ENCODE measurements at regions not wholly inside any gene's neighbourhood (a gene's known extent, or its start where the extent isn't known, plus 50 kb on each side); places are given as distances from the start of the nearest gene placed in this dataset.
A peak's percentile ranks its signal among the peaks of the same experiment; 100 is the strongest.

- no peak overlapping the region for H3K9ac ChIP-seq (ENCODE audit: low read length)
- no peaks in the 10 kb centered on the region for H4K20me1 ChIP-seq (ENCODE audit: insufficient read depth, low read length)
- TF ChIP-seq EZH2phosphoT487 (IDR thresholded peaks at IDR 0.05; ENCODE audit: low read depth) (no peak), CTCF (IDR thresholded peaks at IDR 0.05; ENCODE audit: low read depth, low read length) (no peak)
- no peak overlapping the region for H3K27ac ChIP-seq (ENCODE audit: low read length)
- H3K4me3 ChIP-seq (ENCODE audit: low read length) = no peak overlapping the region
- peaks cover 4% of the 10 kb centered on the region for H3K27me3 ChIP-seq (ENCODE audit: low read depth, low read length)
- H3K79me2 ChIP-seq (ENCODE audit: low read length) = no peaks in the 10 kb centered on the region
- H3K9me3 ChIP-seq (ENCODE audit: insufficient read depth, low read length) = no peaks in the 10 kb centered on the region
- no peak overlapping the region for H3K4me2 ChIP-seq (ENCODE audit: low read length)
- H3K36me3 ChIP-seq (replicated peaks; ENCODE audit: low read depth, low read length) = no peaks in the 10 kb centered on the region
- H2AFZ ChIP-seq (ENCODE audit: low read depth, low read length) = no peak overlapping the region
- H3K4me1 ChIP-seq (ENCODE audit: low read length) = peaks cover 10% of the 10 kb centered on the region
Measured at GRCh38 chr2:12277241-12278034, 439.3 kb upstream of the TRIB2 start.

GRCh38 chr2:12278217-12278750, 438.5 kb upstream of the TRIB2 start:
- no peaks in the 10 kb centered on the region for H3K9me3 ChIP-seq (ENCODE audit: insufficient read depth, low read length)
- no peak overlapping the region for H3K4me2 ChIP-seq (ENCODE audit: low read length)
- no peak overlapping the region for H3K4me3 ChIP-seq (ENCODE audit: low read length)
- no peaks in the 10 kb centered on the region for H3K79me2 ChIP-seq (ENCODE audit: low read length)
- no peak for TF ChIP-seq CTCF (IDR thresholded peaks at IDR 0.05; ENCODE audit: low read depth, low read length)
- TF ChIP-seq EZH2phosphoT487 (IDR thresholded peaks at IDR 0.05; ENCODE audit: low read depth) = no peak
- peaks cover 4% of the 10 kb centered on the region for H3K27me3 ChIP-seq (ENCODE audit: low read depth, low read length)
- no peak overlapping the region for H3K27ac ChIP-seq (ENCODE audit: low read length)
- no peak overlapping the region for H3K9ac ChIP-seq (ENCODE audit: low read length)
- H2AFZ ChIP-seq (ENCODE audit: low read depth, low read length) = no peak overlapping the region
- H3K36me3 ChIP-seq (replicated peaks; ENCODE audit: low read depth, low read length) = no peaks in the 10 kb centered on the region
- H4K20me1 ChIP-seq (ENCODE audit: insufficient read depth, low read length) = no peaks in the 10 kb centered on the region
- H3K4me1 ChIP-seq (ENCODE audit: low read length) = peaks cover 7% of the 10 kb centered on the region

DNA sequence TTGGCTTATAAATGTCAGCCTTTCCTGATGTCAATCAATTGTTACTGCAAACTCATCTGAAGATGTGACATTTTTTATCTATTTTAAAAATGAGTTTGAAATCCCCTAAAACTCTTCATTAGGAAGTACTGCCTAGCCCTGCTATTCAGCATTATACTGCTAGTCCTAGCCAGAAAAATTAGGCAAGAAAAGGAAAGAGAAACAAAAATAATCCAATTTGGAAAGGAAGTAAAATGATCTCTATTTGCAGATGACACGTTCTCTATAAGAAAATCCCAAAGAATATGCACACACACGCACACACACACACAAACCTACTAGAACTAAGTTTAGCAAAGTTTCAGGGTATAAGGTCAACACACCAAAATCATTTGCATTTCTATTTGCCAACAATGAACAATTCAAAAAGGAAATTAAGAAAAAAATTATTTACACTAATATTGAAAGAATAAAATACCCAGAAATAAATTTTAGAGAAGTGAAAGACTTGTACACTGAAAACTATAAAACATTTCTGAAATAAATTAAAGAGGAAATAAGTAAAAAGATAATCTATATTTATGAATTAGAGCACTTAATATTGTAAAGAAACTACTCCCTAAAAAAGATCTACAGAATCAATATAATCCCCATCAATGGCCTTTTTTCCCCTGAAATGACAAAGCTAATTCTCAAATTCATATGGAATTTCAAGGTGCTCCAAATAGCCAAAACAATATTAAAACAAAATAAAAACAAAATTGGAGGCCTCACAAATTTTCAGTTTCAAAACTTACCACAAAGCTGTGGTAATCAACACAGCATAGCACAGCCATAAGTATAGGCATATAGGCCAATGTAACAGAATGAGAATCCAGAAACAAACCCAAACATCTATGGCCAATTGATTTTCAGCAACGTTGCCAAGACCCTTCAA, 433.7 kb upstream of the TRIB2 start:
- H3K36me3 ChIP-seq (replicated peaks; ENCODE audit: low read depth, low read length) = no peaks in the 10 kb centered on the region
- no peak overlapping the region for H3K9ac ChIP-seq (ENCODE audit: low read length)
- no peak overlapping the region for H2AFZ ChIP-seq (ENCODE audit: low read depth, low read length)
- peak overlapping the region; percentile 15; the same call in 1 of the 2 replicates for H3K4me2 ChIP-seq (ENCODE audit: low read length)
- peaks cover 22% of the 10 kb centered on the region for H3K27me3 ChIP-seq (ENCODE audit: low read depth, low read length)
- no peak overlapping the region for H3K4me3 ChIP-seq (ENCODE audit: low read length)
- TF ChIP-seq CTCF (IDR thresholded peaks at IDR 0.05; ENCODE audit: low read depth, low read length) = no peak
- TF ChIP-seq EZH2phosphoT487 (IDR thresholded peaks at IDR 0.05; ENCODE audit: low read depth) = no peak
- no peaks in the 10 kb centered on the region for H3K9me3 ChIP-seq (ENCODE audit: insufficient read depth, low read length)
- peaks cover 12% of the 10 kb centered on the region for H3K4me1 ChIP-seq (ENCODE audit: low read length)
- no peak overlapping the region for H3K27ac ChIP-seq (ENCODE audit: low read length)
- no peaks in the 10 kb centered on the region for H4K20me1 ChIP-seq (ENCODE audit: insufficient read depth, low read length)
- H3K79me2 ChIP-seq (ENCODE audit: low read length) = no peaks in the 10 kb centered on the region

DNA sequence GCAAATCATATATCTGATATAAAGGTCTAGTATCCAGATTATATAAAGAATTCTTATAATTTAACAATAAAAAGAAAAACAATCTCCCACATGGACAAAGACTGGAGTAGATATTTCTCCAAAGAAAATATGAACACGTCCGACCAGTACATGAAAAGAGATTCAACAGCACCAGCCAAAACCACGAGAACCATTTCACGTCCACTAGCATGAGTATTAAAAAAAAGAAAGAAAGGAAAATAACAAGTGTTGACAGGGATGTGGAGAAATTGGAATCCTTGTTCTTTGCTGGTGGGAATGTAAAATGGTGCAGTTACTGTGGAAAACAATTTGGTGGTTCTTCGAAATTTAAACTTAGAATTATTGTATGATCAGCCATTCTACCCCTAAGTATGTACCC, 432.7 kb upstream of the TRIB2 start:
- H3K4me1 ChIP-seq (ENCODE audit: low read length) = peaks cover 12% of the 10 kb centered on the region
- peaks cover 32% of the 10 kb centered on the region for H3K27me3 ChIP-seq (ENCODE audit: low read depth, low read length)
- TF ChIP-seq CTCF (IDR thresholded peaks at IDR 0.05; ENCODE audit: low read depth, low read length) (no peak), EZH2phosphoT487 (IDR thresholded peaks at IDR 0.05; ENCODE audit: low read depth) (no peak)
- no peaks in the 10 kb centered on the region for H4K20me1 ChIP-seq (ENCODE audit: insufficient read depth, low read length)
- no peaks in the 10 kb centered on the region for H3K79me2 ChIP-seq (ENCODE audit: low read length)
- no peak overlapping the region for H3K4me2 ChIP-seq (ENCODE audit: low read length)
- H3K4me3 ChIP-seq (ENCODE audit: low read length) = no peak overlapping the region
- no peaks in the 10 kb centered on the region for H3K9me3 ChIP-seq (ENCODE audit: insufficient read depth, low read length)
- H3K27ac ChIP-seq (ENCODE audit: low read length) = no peak overlapping the region
- H3K9ac ChIP-seq (ENCODE audit: low read length) = no peak overlapping the region
- no peaks in the 10 kb centered on the region for H3K36me3 ChIP-seq (replicated peaks; ENCODE audit: low read depth, low read length)
- H2AFZ ChIP-seq (ENCODE audit: low read depth, low read length) = no peak overlapping the region
